ENCODE measurements at regions not wholly inside any gene's neighbourhood (a gene's known extent, or its start where the extent isn't known, plus 50 kb on each side); places are given as distances from the start of the nearest gene placed in this dataset.

DNA sequence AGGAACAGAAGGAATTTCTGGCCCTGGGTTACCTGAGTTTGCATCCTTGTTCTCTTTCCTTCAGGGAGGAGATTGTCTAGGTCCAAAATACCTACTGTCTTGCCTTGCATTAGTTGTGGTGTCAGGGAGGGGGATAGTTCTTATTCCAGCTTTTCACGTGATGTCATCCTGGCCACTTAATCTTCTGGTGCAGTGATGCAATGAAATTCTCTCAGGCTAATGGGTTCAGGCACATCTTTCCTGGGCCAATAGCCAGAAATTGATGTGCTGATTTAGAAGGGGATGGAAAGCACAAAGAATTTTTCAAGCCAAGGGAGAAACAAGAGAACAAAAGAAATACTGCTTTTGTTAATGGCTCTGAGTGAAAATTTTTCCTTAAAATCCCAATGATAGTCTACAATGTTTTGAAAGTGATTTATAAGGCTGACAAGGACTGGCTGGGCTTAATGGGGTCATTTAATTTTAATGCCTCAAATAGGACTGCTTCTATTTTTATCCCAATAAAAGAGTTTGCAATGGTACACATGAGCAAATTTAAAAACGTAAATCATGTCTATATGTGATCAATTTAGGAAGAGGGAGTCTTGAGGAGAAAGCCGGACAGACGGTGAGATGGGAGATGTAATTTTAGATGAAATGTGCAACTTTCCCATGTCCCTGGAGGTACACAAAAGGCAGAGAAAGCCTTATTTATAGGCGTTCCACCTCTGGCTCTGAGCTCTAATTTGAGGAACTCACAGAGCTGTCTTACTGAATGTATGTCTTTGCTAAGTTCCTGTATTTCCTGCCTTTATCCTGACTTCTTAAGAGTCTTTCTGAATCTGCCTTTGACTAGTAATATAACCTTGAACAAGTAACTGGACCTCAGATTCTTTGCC is 89.3 kb upstream of the SV2C start:
- peak; percentile 31; the same call in 1 of the 2 replicates for TF ChIP-seq SPI1 (IDR thresholded peaks at IDR 0.05; ENCODE audit: borderline replicate concordance, low read depth)
- no peak for TF ChIP-seq GABPA (IDR thresholded peaks at IDR 0.05; ENCODE audit: low read depth)
- Histone ChIP-seq H3K27me3 (ENCODE audit: insufficient read depth, poor library complexity, severe bottlenecking) (no peaks in the 10 kb centered on the region), H3K4me3 (replicated peaks; ENCODE audit: insufficient read depth, low read length) (no peak overlapping the region), H3K27ac (replicated peaks) (no peak overlapping the region)
- DNase-seq (ENCODE audit: low read depth in 1 of 2, low spot score in 1 of 2) = no peak

- DNase-seq (ENCODE audit: low read depth in 1 of 2, low spot score in 1 of 2) = no peak
- Histone ChIP-seq H3K27ac (replicated peaks) (no peak overlapping the region), H3K4me3 (replicated peaks; ENCODE audit: insufficient read depth, low read length) (no peak overlapping the region), H3K27me3 (ENCODE audit: insufficient read depth, poor library complexity, severe bottlenecking) (no peaks in the 10 kb centered on the region)
- no peak for TF ChIP-seq GABPA (IDR thresholded peaks at IDR 0.05; ENCODE audit: low read depth)
- no peak for TF ChIP-seq REST (IDR thresholded peaks at IDR 0.05; ENCODE audit: insufficient replicate concordance, low read depth)
- TF ChIP-seq, protein P1, sequence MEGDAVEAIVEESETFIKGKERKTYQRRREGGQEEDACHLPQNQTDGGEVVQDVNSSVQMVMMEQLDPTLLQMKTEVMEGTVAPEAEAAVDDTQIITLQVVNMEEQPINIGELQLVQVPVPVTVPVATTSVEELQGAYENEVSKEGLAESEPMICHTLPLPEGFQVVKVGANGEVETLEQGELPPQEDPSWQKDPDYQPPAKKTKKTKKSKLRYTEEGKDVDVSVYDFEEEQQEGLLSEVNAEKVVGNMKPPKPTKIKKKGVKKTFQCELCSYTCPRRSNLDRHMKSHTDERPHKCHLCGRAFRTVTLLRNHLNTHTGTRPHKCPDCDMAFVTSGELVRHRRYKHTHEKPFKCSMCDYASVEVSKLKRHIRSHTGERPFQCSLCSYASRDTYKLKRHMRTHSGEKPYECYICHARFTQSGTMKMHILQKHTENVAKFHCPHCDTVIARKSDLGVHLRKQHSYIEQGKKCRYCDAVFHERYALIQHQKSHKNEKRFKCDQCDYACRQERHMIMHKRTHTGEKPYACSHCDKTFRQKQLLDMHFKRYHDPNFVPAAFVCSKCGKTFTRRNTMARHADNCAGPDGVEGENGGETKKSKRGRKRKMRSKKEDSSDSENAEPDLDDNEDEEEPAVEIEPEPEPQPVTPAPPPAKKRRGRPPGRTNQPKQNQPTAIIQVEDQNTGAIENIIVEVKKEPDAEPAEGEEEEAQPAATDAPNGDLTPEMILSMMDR (IDR thresholded peaks at IDR 0.05; ENCODE audit: insufficient read depth, low read length) = no peak
- no peak for TF ChIP-seq SPI1 (IDR thresholded peaks at IDR 0.05; ENCODE audit: borderline replicate concordance, low read depth)
Measured at GRCh38 chr5:75993183-75993582, 90.0 kb upstream of the SV2C start.

DNA sequence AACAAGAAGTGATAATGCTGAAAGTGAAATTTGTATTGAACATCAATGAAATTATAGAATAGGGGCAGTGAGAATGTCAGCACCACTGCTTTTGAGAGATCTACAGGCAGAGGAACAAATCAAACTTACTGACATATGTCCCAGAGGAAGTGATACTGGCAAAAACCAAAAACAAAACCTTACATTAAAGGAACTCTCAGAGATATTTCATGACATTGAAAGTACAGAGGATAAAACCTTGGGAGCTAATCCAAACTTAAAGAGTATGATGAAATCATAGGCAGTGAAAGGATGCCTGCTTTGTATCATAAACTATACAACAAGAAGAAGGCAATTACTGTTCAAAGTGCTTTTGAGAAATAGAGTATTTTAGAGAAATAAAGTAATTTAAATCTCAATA is 90.4 kb upstream of the SV2C start:
- Histone ChIP-seq H3K27ac (replicated peaks) (no peak overlapping the region), H3K4me3 (replicated peaks; ENCODE audit: insufficient read depth, low read length) (no peak overlapping the region), H3K27me3 (ENCODE audit: insufficient read depth, poor library complexity, severe bottlenecking) (no peaks in the 10 kb centered on the region)
- DNase-seq (ENCODE audit: low read depth in 1 of 2, low spot score in 1 of 2) = no peak
- TF ChIP-seq REST (IDR thresholded peaks at IDR 0.05; ENCODE audit: insufficient replicate concordance, low read depth) (no peak), GABPA (IDR thresholded peaks at IDR 0.05; ENCODE audit: low read depth) (no peak), SPI1 (IDR thresholded peaks at IDR 0.05; ENCODE audit: borderline replicate concordance, low read depth) (no peak), POLR2AphosphoS5 (IDR thresholded peaks at IDR 0.05; ENCODE audit: low read depth) (no peak)
- TF ChIP-seq, protein P1 (IDR thresholded peaks at IDR 0.05; ENCODE audit: insufficient read depth, low read length) = no peak

- no peak for DNase-seq (ENCODE audit: low read depth in 1 of 2, low spot score in 1 of 2)
- no peak overlapping the region for H3K27ac ChIP-seq (replicated peaks)
- TF ChIP-seq REST (IDR thresholded peaks at IDR 0.05; ENCODE audit: insufficient replicate concordance, low read depth) (no peak), GABPA (IDR thresholded peaks at IDR 0.05; ENCODE audit: low read depth) (no peak), SPI1 (IDR thresholded peaks at IDR 0.05; ENCODE audit: borderline replicate concordance, low read depth) (no peak), POLR2AphosphoS5 (IDR thresholded peaks at IDR 0.05; ENCODE audit: low read depth) (no peak)
- TF ChIP-seq, protein P1 (IDR thresholded peaks at IDR 0.05; ENCODE audit: insufficient read depth, low read length) = no peak
Measured at GRCh38 chr5:75985077-75985476, 98.1 kb upstream of the SV2C start.

More at GRCh38 chr5:75985077-75985476, 98.1 kb upstream of the SV2C start:
- H3K4me3 ChIP-seq (replicated peaks; ENCODE audit: insufficient read depth, low read length) = no peak overlapping the region
- H3K27me3 ChIP-seq (ENCODE audit: insufficient read depth, poor library complexity, severe bottlenecking) = no peaks in the 10 kb centered on the region

Data from HL-60 (cell line).